Cardiac muscle cell (in vitro differentiated cells and primary cell): ENCODE measurements at regions not wholly inside any gene's neighbourhood (a gene's known extent, or its start where the extent isn't known, plus 50 kb on each side); places are given as distances from the start of the nearest gene placed in this dataset.

Experiments used
- DNase-seq, 2 donors: peaks; one replicate each; pipeline versions ENCODE4 v3.0.0 to v3.0.0-alpha.2; 2010 to 2017; ENCODE audit warnings: low read depth in 1 of 2, low spot score in 1 of 2
- H3K27ac ChIP-seq: fragments of 200-600 bp; sonication (generic); 2 replicates; pipeline ENCODE4 v1.5.1; 2016
- H3K27me3 ChIP-seq: fragments of 200-600 bp; sonication (generic); 2 replicates; pipeline ENCODE4 v1.6.0; 2016; ENCODE audit warnings: control low read depth
- H3K36me3 ChIP-seq: fragments of 200-600 bp; sonication (generic); 2 replicates; pipeline ENCODE4 v1.5.1; 2016; ENCODE audit warnings: control low read depth
- H3K4me1 ChIP-seq: fragments of 200-600 bp; sonication (generic); 2 replicates; pipeline ENCODE4 v1.8.1; 2017; ENCODE audit warnings: low read depth, mild to moderate bottlenecking, mixed run types
- H3K4me3 ChIP-seq: fragments of 200-600 bp; sonication (generic); 2 replicates; pipeline ENCODE4 v1.5.1; 2016; ENCODE audit warnings: mild to moderate bottlenecking
- H3K9me3 ChIP-seq: fragments of 200-600 bp; sonication (generic); 2 replicates; pipeline ENCODE4 v1.5.1; 2017; ENCODE audit warnings: low read depth, mild to moderate bottlenecking, control low read depth
- TF ChIP-seq, protein P1 (sequence below): IDR thresholded peaks from 2 replicates; pipeline ENCODE4 v1.5.1; 2012; ENCODE audit warnings: low read depth, mild to moderate bottlenecking, low read length

DNA sequence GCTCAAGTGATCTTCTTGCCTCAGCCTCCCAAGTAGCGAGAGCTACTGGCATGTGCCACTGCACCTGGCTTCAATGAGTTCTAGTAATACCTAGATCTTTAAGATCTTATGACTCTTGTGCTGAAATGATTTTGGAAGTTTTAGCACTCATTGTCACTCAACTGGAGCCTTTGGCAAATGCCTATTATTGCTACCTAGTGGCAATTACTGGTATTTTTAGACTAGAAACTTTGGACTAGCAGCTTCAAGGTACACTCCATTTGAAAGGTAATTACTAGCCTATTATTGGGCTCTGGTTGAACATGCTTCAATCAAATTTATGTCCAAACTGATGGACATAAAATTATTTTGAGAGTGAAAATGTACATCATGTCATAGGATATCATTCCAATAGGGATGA, 80.7 kb upstream of the MUCL1 start:
- Histone ChIP-seq H3K36me3 (no peaks in the 10 kb centered on the region), H3K4me1 (no peaks in the 10 kb centered on the region), H3K4me3 (no peak overlapping the region), H3K27ac (no peak overlapping the region), H3K27me3 (no peaks in the 10 kb centered on the region), H3K9me3 (no peaks in the 10 kb centered on the region)
- no peak for DNase-seq
- TF ChIP-seq, protein P1, sequence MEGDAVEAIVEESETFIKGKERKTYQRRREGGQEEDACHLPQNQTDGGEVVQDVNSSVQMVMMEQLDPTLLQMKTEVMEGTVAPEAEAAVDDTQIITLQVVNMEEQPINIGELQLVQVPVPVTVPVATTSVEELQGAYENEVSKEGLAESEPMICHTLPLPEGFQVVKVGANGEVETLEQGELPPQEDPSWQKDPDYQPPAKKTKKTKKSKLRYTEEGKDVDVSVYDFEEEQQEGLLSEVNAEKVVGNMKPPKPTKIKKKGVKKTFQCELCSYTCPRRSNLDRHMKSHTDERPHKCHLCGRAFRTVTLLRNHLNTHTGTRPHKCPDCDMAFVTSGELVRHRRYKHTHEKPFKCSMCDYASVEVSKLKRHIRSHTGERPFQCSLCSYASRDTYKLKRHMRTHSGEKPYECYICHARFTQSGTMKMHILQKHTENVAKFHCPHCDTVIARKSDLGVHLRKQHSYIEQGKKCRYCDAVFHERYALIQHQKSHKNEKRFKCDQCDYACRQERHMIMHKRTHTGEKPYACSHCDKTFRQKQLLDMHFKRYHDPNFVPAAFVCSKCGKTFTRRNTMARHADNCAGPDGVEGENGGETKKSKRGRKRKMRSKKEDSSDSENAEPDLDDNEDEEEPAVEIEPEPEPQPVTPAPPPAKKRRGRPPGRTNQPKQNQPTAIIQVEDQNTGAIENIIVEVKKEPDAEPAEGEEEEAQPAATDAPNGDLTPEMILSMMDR = no peak

DNA sequence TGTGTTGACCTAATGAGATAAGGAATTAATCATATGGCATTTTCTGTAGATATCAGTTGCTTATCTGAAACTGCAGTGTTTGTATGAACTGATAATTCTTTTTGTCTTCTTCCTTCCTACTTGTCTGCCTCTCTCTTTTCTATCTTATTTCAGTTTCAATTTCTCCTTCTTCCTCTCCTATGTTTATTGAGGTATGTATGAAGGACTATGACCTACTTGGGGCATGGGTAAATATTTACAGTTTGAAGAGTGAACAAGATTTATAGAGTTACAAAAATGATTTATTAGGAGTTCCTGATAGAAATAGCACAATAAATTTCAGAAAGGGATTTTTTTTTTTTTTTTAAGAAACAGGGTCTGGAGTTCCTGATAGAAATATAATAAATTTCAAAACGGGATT, 88.7 kb upstream of the MUCL1 start:
- Histone ChIP-seq H3K27me3 (no peaks in the 10 kb centered on the region), H3K4me3 (no peak overlapping the region), H3K9me3 (no peaks in the 10 kb centered on the region), H3K36me3 (no peaks in the 10 kb centered on the region), H3K27ac (no peak overlapping the region), H3K4me1 (no peaks in the 10 kb centered on the region)
- TF ChIP-seq, protein P1 = no peak
- DNase-seq = no peak

DNA sequence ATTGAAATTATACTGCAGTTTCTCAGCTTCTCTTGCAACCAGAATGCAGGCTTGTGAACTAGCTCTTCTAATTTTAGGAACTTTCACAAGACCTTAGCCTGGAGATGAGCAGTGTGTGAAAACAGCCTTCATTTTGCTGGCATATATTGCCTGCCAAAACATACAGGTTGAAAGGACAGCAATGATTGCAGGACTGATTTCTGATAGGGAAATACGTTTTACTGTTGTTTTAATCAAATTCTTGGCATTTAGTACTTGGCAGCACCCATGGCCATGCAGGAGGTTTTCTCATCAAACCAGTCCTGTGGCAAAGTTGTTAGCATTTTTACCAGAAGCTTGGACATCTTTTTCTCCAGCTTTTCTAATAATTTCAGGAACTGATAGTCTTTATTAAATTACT, 91.9 kb upstream of the MUCL1 start:
- no peak overlapping the region for H3K4me3 ChIP-seq
- no peak for DNase-seq
- TF ChIP-seq, protein P1 = no peak
- H3K36me3 ChIP-seq = no peaks in the 10 kb centered on the region
- H3K9me3 ChIP-seq = no peaks in the 10 kb centered on the region
- no peak overlapping the region for H3K27ac ChIP-seq
- no peaks in the 10 kb centered on the region for H3K4me1 ChIP-seq
- H3K27me3 ChIP-seq = no peaks in the 10 kb centered on the region

DNA sequence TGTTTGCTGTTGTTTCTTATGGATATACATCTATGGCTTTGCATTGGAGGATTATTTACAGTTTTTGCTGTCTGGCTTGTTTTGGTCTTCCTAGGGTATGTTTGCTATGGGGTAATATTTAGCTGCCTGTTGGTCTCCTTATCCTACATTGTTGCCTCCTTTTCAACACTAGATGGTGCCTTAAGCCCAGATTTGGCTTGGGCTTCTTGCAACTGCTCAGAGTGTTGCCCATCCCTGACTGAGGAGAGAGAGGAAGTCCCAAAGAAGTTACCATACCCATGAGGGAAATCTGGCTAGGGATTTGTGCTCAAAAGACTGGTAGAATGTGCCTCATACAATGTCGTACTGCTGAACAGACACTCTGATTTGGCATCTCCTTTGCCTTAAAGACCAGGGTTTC, 94.6 kb upstream of the MUCL1 start:
- Histone ChIP-seq H3K36me3 (no peaks in the 10 kb centered on the region), H3K27me3 (no peaks in the 10 kb centered on the region), H3K27ac (no peak overlapping the region), H3K4me3 (no peak overlapping the region), H3K4me1 (no peaks in the 10 kb centered on the region), H3K9me3 (no peaks in the 10 kb centered on the region)
- TF ChIP-seq, protein P1 = peak; percentile 5
- peak; percentile 13 to 24 for DNase-seq

DNA sequence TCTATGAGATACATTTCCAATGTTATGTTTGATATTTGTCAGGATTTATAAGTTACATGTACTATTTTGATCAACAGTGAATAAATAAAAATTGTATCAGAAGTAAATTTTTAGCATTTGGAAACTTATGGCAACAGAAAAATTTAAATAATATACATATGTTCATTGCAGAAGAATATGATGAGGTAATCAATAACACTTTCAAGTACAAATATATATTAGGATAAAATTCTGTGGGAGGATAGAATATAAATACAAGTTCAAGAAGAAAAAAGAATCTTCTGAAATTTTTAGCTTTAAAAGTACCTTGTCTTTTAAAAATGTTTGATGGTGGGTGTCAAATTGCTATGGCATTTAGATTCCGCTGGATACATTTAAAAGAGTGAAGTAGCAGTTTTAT, 102.8 kb upstream of the MUCL1 start:
- no peaks in the 10 kb centered on the region for H3K4me1 ChIP-seq
- H3K36me3 ChIP-seq = no peaks in the 10 kb centered on the region
- no peak overlapping the region for H3K27ac ChIP-seq
- no peaks in the 10 kb centered on the region for H3K27me3 ChIP-seq
- H3K9me3 ChIP-seq = no peaks in the 10 kb centered on the region
- no peak for DNase-seq
- TF ChIP-seq, protein P1 = no peak
- no peak overlapping the region for H3K4me3 ChIP-seq
